Peyer's patch (tissue), 4 donors: ENCODE measurements at regions not wholly inside any gene's neighbourhood (a gene's known extent, or its start where the extent isn't known, plus 50 kb on each side); places are given as distances from the start of the nearest gene placed in this dataset.

ENCODE experiments used
- DNase-seq, 3 donors: peaks; one replicate each; pipeline ENCODE4 v3.0.0-alpha.2; 2017 to 2019
- H3K27ac ChIP-seq, 4 donors: fragments of 200-600 bp; sonication (generic); one replicate each; pipeline ENCODE4 v1.5.1; 2016 to 2019
- H3K27me3 ChIP-seq, 2 donors: fragments of 200-600 bp; sonication (generic); one replicate each; pipeline ENCODE4 v1.5.1; 2019
- H3K36me3 ChIP-seq, 3 donors: fragments of 200-600 bp; sonication (generic); one replicate each; pipeline ENCODE4 v1.5.1; 2016 to 2019
- H3K4me1 ChIP-seq, 4 donors: fragments of 200-600 bp; sonication (generic); one replicate each; pipeline ENCODE4 v1.5.1; 2016 to 2019
- H3K4me3 ChIP-seq, 4 donors: fragments of 200-600 bp; sonication (generic); 1 replicate in 3 of 4; 2 replicates in 1 of 4; pipeline ENCODE4 v1.5.1; 2016 to 2019; ENCODE audit warnings: mild to moderate bottlenecking in 1 of 4
- H3K9me3 ChIP-seq, 4 donors: fragments of 200-600 bp; sonication (generic); one replicate each; pipeline ENCODE4 v1.5.1; 2016 to 2019; ENCODE audit warnings: mild to moderate bottlenecking in 1 of 4
- CTCF ChIP-seq, 6 experiments: fragments of 450-650 bp in 4 of 6; fragments of 200-600 bp in 2 of 6; sonication (generic) in 1 of 6; IDR thresholded peaks; one replicate each; pipeline ENCODE4 v1.5.1; 2017 to 2019; ENCODE audit warnings: antibody characterized with exemption in 6 of 6, mild to moderate bottlenecking in 3 of 6, moderate library complexity in 1 of 6
- POLR2A ChIP-seq, 2 donors: fragments of 450-650 bp; IDR thresholded peaks; one replicate each; pipeline ENCODE4 v1.5.1; 2017; ENCODE audit warnings: antibody characterized with exemption in 2 of 2, mild to moderate bottlenecking in 2 of 2, moderate library complexity in 2 of 2

- H3K36me3 ChIP-seq: no peaks in the 10 kb centered on the region
- TF ChIP-seq CTCF (IDR thresholded peaks at IDR 0.05) (no peak), POLR2A (IDR thresholded peaks at IDR 0.05) (no peak)
- peak in 1 of 3 donors; percentile 51 for DNase-seq
These were observed 66.7 kb upstream of the PGRMC2 start for GRCh38 chr4:128354205-128354821.

DNA sequence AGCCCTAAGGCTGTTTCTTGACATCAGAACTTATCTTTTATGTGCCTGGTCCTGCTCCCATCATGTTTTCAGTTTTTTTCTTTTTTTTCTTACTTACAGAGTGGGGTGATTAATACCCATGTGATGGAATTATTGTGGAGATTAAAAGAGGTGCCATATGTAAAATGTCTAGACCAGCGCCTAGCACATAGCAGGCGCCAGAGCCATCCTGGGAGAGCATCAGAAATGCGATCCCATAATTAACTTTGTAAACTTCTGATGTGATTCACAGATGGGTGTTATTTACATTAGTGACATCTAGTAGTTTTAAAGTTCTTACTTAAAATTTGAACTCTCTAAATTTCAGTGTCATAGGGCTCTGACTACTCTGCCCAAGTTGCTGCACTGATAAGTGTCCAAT is 66.2 kb upstream of the PGRMC2 start:
- H3K36me3 ChIP-seq: no peaks in the 10 kb centered on the region
- H3K4me1 ChIP-seq: no peaks in the 10 kb centered on the region
- no peaks in the 10 kb centered on the region for H3K9me3 ChIP-seq
- H3K4me3 ChIP-seq: no peak overlapping the region
- no peaks in the 10 kb centered on the region for H3K27me3 ChIP-seq
- DNase-seq: no peak
- TF ChIP-seq CTCF (IDR thresholded peaks at IDR 0.05): no peak
- no peak for TF ChIP-seq POLR2A (IDR thresholded peaks at IDR 0.05)
- H3K27ac ChIP-seq: no peak overlapping the region

More at GRCh38 chr4:128354205-128354821, 66.7 kb upstream of the PGRMC2 start:
- Histone ChIP-seq H3K4me3 (no peak overlapping the region), H3K27me3 (no peaks in the 10 kb centered on the region), H3K27ac (no peak overlapping the region), H3K4me1 (no peaks in the 10 kb centered on the region), H3K9me3 (no peaks in the 10 kb centered on the region)

DNA sequence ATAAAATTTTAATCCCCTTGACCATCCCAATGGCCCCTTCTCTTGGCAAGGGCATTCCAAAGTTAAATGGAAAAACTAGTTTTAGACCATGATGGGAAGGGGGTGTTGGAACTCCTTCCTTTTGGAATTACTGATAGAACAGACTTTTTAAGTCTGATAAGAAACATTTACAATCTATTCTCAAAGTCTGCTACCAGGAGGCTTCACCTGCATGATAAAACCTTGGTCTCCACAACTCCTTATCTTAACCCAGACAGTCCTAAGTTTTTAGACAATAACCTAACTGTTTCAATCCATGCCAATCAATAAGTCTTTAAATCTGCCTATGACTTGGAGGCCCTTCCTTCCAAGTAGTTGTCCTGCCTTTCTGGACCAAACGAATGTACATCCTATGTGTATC is 63.9 kb upstream of the PGRMC2 start:
- no peak for TF ChIP-seq POLR2A (IDR thresholded peaks at IDR 0.05)
- no peak for TF ChIP-seq CTCF (IDR thresholded peaks at IDR 0.05)
- no peak for DNase-seq
- Histone ChIP-seq H3K27ac (no peak overlapping the region), H3K27me3 (no peaks in the 10 kb centered on the region), H3K9me3 (no peaks in the 10 kb centered on the region), H3K36me3 (no peaks in the 10 kb centered on the region), H3K4me3 (no peak overlapping the region), H3K4me1 (no peaks in the 10 kb centered on the region)

DNA sequence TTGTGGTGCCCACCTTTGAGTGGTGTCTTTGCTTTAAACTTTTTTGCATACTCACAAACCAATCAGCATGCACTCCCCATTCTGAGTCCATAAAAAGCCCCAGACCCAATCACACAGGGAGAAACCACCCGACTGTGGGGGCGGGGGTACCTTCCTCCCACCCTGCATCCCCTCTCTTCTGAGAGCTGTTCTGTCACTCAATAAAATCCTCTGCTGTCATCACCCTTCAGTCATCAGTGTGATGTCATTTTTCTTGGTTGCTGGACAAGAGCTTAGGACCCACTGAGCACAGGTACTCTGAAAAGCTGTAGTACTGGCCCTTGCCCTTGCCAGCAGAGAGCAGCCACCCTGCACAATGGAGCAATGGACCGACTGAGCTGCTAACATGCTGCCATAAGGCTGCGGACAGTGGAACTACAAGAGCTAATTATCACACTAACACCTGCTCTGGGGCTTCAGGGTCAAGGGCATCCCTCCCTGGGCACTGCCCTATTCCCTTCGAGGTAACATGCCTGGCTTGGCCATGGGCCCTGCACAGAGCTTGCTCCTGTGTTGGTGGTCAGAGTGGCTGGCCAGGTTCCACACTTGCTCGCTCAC is 62.9 kb upstream of the PGRMC2 start:
- no peaks in the 10 kb centered on the region for H3K9me3 ChIP-seq
- no peak overlapping the region for H3K27ac ChIP-seq
- no peaks in the 10 kb centered on the region for H3K27me3 ChIP-seq
- H3K36me3 ChIP-seq: no peaks in the 10 kb centered on the region
- DNase-seq: no peak
- no peak overlapping the region for H3K4me3 ChIP-seq
- H3K4me1 ChIP-seq: no peaks in the 10 kb centered on the region
- TF ChIP-seq CTCF (IDR thresholded peaks at IDR 0.05): no peak
- TF ChIP-seq POLR2A (IDR thresholded peaks at IDR 0.05): no peak

DNA sequence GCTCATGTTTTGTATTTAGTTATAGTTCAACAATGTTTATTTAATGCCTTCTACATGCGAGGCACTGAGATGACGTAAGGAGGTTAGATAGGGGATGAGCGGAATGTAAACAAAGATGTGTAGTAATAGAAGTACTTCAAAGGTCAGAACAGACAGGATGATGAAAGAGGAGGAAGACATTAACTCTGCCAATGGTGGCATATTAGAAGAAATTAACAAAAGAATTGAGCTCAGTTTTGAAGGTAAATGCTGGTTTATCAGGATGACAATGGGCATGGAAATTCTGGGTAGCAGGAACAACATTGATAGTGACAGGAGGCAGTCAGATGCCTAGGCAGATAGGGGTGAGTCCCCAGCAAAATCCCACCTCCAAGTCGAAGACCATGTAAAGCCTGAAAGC is 62.3 kb upstream of the PGRMC2 start:
- Histone ChIP-seq H3K36me3 (no peaks in the 10 kb centered on the region), H3K9me3 (no peaks in the 10 kb centered on the region), H3K27ac (no peak overlapping the region), H3K27me3 (no peaks in the 10 kb centered on the region), H3K4me1 (no peaks in the 10 kb centered on the region), H3K4me3 (no peak overlapping the region)
- no peak for TF ChIP-seq POLR2A (IDR thresholded peaks at IDR 0.05)
- TF ChIP-seq CTCF (IDR thresholded peaks at IDR 0.05): no peak
- DNase-seq: no peak
